GM20000 (cell line): ENCODE measurements at regions not wholly inside any gene's neighbourhood (a gene's known extent, or its start where the extent isn't known, plus 50 kb on each side); places are given as distances from the start of the nearest gene placed in this dataset.

Experiments
- DNase-seq: peaks from one replicate; pipeline ENCODE4 v3.0.0; 2012; ENCODE audit warnings: low spot score
- TF ChIP-seq, protein P1 (sequence below): IDR thresholded peaks from 2 replicates; pipeline ENCODE4 v1.5.1; 2012; ENCODE audit warnings: mild to moderate bottlenecking, control low read depth; ENCODE audit errors: extremely low read depth, missing control alignments

DNA sequence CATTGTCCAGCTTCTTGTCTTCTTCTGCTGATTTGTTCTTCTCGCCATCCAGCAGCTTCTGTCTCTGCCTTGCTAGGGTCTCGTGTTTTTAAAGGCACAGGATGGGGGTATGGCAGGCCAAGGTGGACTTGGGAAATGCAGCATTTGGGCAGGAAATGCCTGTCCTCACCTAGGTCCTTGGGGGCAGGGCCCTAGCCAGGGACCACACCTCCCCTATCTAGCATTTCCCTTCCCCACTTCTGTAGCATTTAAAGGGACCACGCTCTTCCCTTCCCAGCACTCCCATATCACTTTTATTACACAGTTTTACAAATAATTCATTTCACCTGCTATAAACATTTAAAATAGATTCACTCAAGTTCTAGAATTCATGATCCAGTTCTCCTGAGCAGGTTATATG lies 315.4 kb upstream of the LMCD1 start:
- DNase-seq, result no peak
- TF ChIP-seq, protein P1, sequence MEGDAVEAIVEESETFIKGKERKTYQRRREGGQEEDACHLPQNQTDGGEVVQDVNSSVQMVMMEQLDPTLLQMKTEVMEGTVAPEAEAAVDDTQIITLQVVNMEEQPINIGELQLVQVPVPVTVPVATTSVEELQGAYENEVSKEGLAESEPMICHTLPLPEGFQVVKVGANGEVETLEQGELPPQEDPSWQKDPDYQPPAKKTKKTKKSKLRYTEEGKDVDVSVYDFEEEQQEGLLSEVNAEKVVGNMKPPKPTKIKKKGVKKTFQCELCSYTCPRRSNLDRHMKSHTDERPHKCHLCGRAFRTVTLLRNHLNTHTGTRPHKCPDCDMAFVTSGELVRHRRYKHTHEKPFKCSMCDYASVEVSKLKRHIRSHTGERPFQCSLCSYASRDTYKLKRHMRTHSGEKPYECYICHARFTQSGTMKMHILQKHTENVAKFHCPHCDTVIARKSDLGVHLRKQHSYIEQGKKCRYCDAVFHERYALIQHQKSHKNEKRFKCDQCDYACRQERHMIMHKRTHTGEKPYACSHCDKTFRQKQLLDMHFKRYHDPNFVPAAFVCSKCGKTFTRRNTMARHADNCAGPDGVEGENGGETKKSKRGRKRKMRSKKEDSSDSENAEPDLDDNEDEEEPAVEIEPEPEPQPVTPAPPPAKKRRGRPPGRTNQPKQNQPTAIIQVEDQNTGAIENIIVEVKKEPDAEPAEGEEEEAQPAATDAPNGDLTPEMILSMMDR, result no peak

GRCh38 chr3:8187996-8188395 lies 313.6 kb upstream of the LMCD1 start:
- TF ChIP-seq, protein P1, result no peak
- no peak for DNase-seq

DNA sequence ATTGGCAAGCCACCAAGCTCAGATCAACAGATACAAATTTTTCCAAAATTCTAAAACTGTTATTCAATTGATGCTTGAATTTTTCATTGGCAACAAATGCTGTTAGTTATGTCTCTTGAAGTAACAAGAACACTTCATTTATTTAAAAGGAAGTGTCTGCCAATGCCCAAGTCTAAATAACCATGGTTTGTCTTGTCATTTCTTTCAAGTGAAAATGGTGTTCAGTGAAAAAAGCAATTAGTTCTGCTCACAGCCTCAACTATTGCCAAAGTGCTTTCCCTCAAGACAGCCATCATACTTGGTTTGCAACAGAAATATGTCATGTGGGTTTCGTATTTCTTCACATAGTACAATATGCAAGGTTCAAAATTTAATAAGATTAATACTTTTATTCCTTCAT lies 312.6 kb upstream of the LMCD1 start:
- no peak for DNase-seq
- TF ChIP-seq, protein P1, result no peak

- no peak for DNase-seq
- TF ChIP-seq, protein P1, result no peak
These were observed 310.2 kb upstream of the LMCD1 start for GRCh38 chr3:8191406-8191805.

DNA sequence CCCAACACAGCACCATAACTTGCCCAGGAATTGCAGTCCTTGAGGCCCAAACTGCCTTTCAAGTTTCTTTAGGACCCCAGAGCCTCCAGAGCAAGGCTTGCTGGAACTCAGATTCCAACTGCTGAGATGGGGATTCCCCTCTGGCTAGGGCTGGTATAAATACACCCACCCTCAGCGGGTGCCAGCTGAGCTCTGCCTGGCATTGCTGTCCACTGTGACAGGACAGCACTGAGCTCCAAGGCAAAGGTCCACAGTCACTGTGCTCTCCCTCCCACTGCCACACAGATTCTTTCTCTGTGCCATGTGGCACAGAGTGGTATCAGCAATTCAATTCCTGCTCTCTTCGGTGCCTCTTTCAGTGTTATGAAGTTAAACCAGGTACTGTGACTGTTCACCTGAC lies 304.2 kb upstream of the LMCD1 start:
- TF ChIP-seq, protein P1, result no peak
- DNase-seq, result no peak

GRCh38 chr3:8198605-8199004 lies 303.0 kb upstream of the LMCD1 start:
- no peak for DNase-seq
- TF ChIP-seq, protein P1, result no peak

DNA sequence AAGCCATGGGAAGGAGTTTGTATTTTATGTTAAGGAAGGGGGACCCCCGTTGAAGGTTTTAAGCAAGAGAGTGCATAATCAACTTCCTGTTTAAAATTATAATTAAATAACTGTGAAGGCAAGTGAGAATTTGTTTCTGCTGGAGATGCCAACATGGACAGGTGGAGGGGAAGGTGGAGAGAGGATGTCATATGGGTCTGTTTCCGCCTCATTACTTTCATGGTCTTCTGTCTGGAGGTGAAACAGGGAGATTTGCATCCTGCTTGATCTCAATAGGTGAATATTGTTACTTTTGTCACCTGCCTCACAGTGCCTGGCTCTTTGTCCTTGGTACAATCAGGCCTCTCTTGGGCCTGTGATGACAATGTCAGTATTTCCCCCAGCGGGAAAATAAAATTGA lies 300.6 kb upstream of the LMCD1 start:
- DNase-seq, result no peak

More for the DNA sequence above, 300.6 kb upstream of the LMCD1 start:
- TF ChIP-seq, protein P1, result no peak
